Gastroesophageal sphincter (tissue), 4 donors: ENCODE measurements at regions not wholly inside any gene's neighbourhood (a gene's known extent, or its start where the extent isn't known, plus 50 kb on each side); places are given as distances from the start of the nearest gene placed in this dataset.

Experiments used
- ATAC-seq: fragments of 150-250 bp; one replicate; pipeline ENCODE4 v1.9.1; 2016; ENCODE audit warnings: mild to moderate bottlenecking, moderate library complexity
- H3K27ac ChIP-seq, 4 donors: fragments of 200-600 bp; sonication (generic) in 3 of 4; 1 replicate in 3 of 4; 2 replicates in 1 of 4; pipeline ENCODE4 v1.5.1; 2016 to 2019
- H3K27me3 ChIP-seq: fragments of 200-600 bp; sonication (generic); one replicate; pipeline ENCODE4 v1.5.1; 2019
- H3K36me3 ChIP-seq, 2 donors: fragments of 200-600 bp; sonication (generic); one replicate each; pipeline ENCODE4 v1.5.1; 2019; ENCODE audit warnings: control low read depth in 1 of 2
- H3K4me1 ChIP-seq, 3 donors: fragments of 200-600 bp; sonication (generic); 1 replicate in 2 of 3; 2 replicates in 1 of 3; pipeline ENCODE4 v1.5.1; 2016 to 2019; ENCODE audit warnings: control low read depth in 2 of 3
- H3K4me3 ChIP-seq, 2 donors: fragments of 200-600 bp; sonication (generic); one replicate each; pipeline ENCODE4 v1.5.1; 2019; ENCODE audit warnings: mild to moderate bottlenecking in 1 of 2, moderate library complexity in 1 of 2
- H3K9me3 ChIP-seq, 3 donors: fragments of 200-600 bp; sonication (generic); one replicate each; pipeline ENCODE4 v1.5.1; 2017 to 2019; ENCODE audit warnings: control low read depth in 2 of 3
- CTCF ChIP-seq, 4 experiments: fragments of 200-600 bp in 2 of 4; fragments of 450-650 bp in 2 of 4; sonication (generic) in 1 of 4; IDR thresholded peaks; one replicate each; pipeline ENCODE4 v1.5.1; 2017 to 2019; ENCODE audit warnings: antibody characterized with exemption in 4 of 4, mild to moderate bottlenecking in 2 of 4, moderate library complexity in 2 of 4
- EP300 ChIP-seq: sonication (generic); formaldehyde crosslinking; IDR thresholded peaks from one replicate; pipeline ENCODE4 v1.6.1; 2017; ENCODE audit warnings: antibody characterized with exemption, mild to moderate bottlenecking
- POLR2A ChIP-seq, 2 donors: fragments of 450-650 bp; IDR thresholded peaks; one replicate each; pipeline ENCODE4 v1.6.1; 2017; ENCODE audit warnings: antibody characterized with exemption in 2 of 2, mild to moderate bottlenecking in 2 of 2, moderate library complexity in 1 of 2
- POLR2AphosphoS5 ChIP-seq: sonication (generic); formaldehyde crosslinking; IDR thresholded peaks from one replicate; pipeline ENCODE4 v1.6.1; 2017; ENCODE audit warnings: antibody characterized with exemption
- WGBS, 2 donors: methylation state at CpG; one replicate each; pipeline ENCODE4 v1.1.5; 2018; ENCODE audit warnings: low coverage in 1 of 2; 5-methylcytosine and 5-hydroxymethylcytosine counted together

DNA sequence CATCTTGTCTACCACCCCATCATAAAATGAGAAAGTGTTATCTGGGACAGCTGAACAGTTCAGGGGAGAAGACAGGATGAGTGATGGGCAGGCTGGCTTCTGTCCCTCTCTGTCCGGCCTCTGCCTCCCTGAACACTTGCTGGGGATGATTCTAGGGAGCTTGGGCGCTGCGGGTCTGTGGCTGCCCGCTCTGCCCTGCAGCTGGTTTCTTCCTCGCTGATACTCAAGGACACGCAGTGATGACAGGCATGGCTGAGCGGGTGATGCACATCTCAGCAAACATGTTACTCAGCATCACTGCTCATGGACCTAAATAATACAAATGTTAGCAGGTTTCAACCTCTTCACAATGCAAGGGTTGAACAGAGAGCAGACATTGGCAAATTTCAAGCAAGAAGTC, 161.1 kb downstream of the TMEM18 start:
- Histone ChIP-seq H3K4me3 (no peak overlapping the region), H3K4me1 (no peaks in the 10 kb centered on the region), H3K36me3 (no peaks in the 10 kb centered on the region), H3K9me3 (no peaks in the 10 kb centered on the region), H3K27me3 (no peaks in the 10 kb centered on the region), H3K27ac (no peak overlapping the region)
- TF ChIP-seq CTCF (IDR thresholded peaks at IDR 0.05) = no peak
- no peak for TF ChIP-seq POLR2AphosphoS5
- TF ChIP-seq POLR2A (IDR thresholded peaks at IDR 0.05) = no peak
- WGBS, 2 donors = 72 to 88% methylated on average over 3 to 7 of the region's 7 CpGs
- no peak for ATAC-seq

- no peak for ATAC-seq
- TF ChIP-seq EP300 (no peak), POLR2A (IDR thresholded peaks at IDR 0.05) (no peak), CTCF (IDR thresholded peaks at IDR 0.05) (no peak), POLR2AphosphoS5 (no peak)
- H3K27ac ChIP-seq = no peak overlapping the region
- H3K4me3 ChIP-seq = no peak overlapping the region
- no peaks in the 10 kb centered on the region for H3K9me3 ChIP-seq
- 68% methylated on average over 3 of the region's 3 CpGs; no CpG with 5 or more reads in 1 of the 2 donors for WGBS, 2 donors
- no peaks in the 10 kb centered on the region for H3K36me3 ChIP-seq
- no peaks in the 10 kb centered on the region for H3K27me3 ChIP-seq
- no peaks in the 10 kb centered on the region for H3K4me1 ChIP-seq
These were observed 161.6 kb downstream of the TMEM18 start for GRCh38 chr2:515441-516127.

GRCh38 chr2:513981-514706, 163.1 kb downstream of the TMEM18 start:
- no peak for TF ChIP-seq POLR2AphosphoS5
- no peak for TF ChIP-seq POLR2A (IDR thresholded peaks at IDR 0.05)
- TF ChIP-seq CTCF (IDR thresholded peaks at IDR 0.05) = no peak
- no peak for TF ChIP-seq EP300
- WGBS, 2 donors = 80 to 100% methylated on average over 1 of the region's 2 CpGs
- Histone ChIP-seq H3K4me1 (no peaks in the 10 kb centered on the region), H3K4me3 (no peak overlapping the region), H3K27me3 (no peaks in the 10 kb centered on the region), H3K9me3 (no peaks in the 10 kb centered on the region), H3K27ac (no peak overlapping the region), H3K36me3 (no peaks in the 10 kb centered on the region)
- ATAC-seq = no peak

- H3K4me3 ChIP-seq = no peak overlapping the region
- ATAC-seq = no peak
- H3K4me1 ChIP-seq = no peaks in the 10 kb centered on the region
- H3K36me3 ChIP-seq = no peaks in the 10 kb centered on the region
- TF ChIP-seq POLR2A (IDR thresholded peaks at IDR 0.05) (no peak), POLR2AphosphoS5 (no peak), EP300 (no peak), CTCF (IDR thresholded peaks at IDR 0.05) (no peak)
- no peak overlapping the region for H3K27ac ChIP-seq
- WGBS, 2 donors = 45% methylated on average over 1 of the region's 1 CpG; no CpG with 5 or more reads in 1 of the 2 donors
- no peaks in the 10 kb centered on the region for H3K9me3 ChIP-seq
- H3K27me3 ChIP-seq = no peaks in the 10 kb centered on the region
These were observed 166.4 kb downstream of the TMEM18 start for GRCh38 chr2:510839-511238.

- TF ChIP-seq POLR2A (IDR thresholded peaks at IDR 0.05) (no peak), EP300 (no peak), CTCF (IDR thresholded peaks at IDR 0.05) (no peak), POLR2AphosphoS5 (no peak)
- no peaks in the 10 kb centered on the region for H3K36me3 ChIP-seq
- H3K27me3 ChIP-seq = peaks cover 3% of the 10 kb centered on the region
- 72 to 78% methylated on average over 2 of the region's 4 CpGs for WGBS, 2 donors
- no peaks in the 10 kb centered on the region for H3K9me3 ChIP-seq
- ATAC-seq = no peak
- H3K27ac ChIP-seq = no peak overlapping the region
- no peak overlapping the region for H3K4me3 ChIP-seq
- H3K4me1 ChIP-seq = no peaks in the 10 kb centered on the region
These were observed 167.3 kb downstream of the TMEM18 start for GRCh38 chr2:509888-510287.
